ENCODE measurements at regions not wholly inside any gene's neighbourhood (a gene's known extent, or its start where the extent isn't known, plus 50 kb on each side); places are given as distances from the start of the nearest gene placed in this dataset.

DNA sequence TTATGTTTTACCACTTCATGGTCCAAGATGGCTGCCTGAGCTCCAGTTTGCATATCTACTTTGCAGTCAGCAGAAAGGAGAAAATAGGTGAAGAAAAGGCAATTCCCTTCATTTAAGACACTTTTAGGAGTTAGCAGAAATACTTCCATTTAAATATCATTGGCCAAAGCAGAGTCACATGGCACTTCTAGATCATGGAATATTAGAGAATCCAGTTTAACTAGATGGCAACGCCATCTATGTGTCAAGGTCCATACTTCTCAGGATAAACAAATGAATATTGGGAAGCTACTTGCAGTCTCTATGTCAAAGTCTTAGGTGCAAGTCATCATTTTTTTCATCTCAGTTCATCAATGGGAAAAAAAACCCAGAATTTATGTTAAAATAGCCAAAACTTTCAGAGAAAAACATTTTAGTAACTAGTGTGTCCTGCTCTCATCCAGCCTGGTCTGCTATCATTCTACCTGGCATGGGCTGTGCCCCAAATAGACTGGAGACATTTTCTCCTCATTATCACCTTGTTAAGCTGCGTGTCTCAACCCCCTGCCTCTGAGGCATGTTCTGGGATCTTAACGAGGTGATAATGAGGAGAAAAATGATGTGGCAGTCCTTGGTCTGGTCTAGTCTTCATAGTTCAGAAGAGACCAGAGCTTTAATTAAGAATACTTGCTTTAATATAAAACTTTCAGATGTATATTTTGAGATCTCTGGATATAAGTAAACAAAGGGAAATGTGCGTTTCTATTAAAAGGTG lies 227.3 kb downstream of the TBX18 start:
- Histone ChIP-seq H3K27me3 (ENCODE audit: control insufficient read depth, extremely low read depth, insufficient read depth, low read length) (no peaks in the 10 kb centered on the region), H2AFZ (ENCODE audit: control insufficient read depth, low read length) (no peak overlapping the region), H3K9ac (ENCODE audit: control insufficient read depth, extremely low read depth, insufficient read depth, low read length) (no peak overlapping the region), H3K79me2 (ENCODE audit: control insufficient read depth, insufficient read depth, low read length) (no peaks in the 10 kb centered on the region), H3K27ac (ENCODE audit: control insufficient read depth, insufficient read depth, low read length) (no peak overlapping the region), H3K4me2 (ENCODE audit: control insufficient read depth, extremely low read depth, insufficient read depth, low read depth, low read length) (no peak overlapping the region), H3K4me3 (ENCODE audit: control insufficient read depth in 2 of 3, extremely low read depth in 1 of 3, insufficient read depth in 2 of 3, low read depth in 1 of 3, low read length in 3 of 3) (no peak overlapping the region), H3K4me1 (ENCODE audit: control insufficient read depth, extremely low read depth, insufficient read depth, low read length) (no peaks in the 10 kb centered on the region), H4K20me1 (ENCODE audit: control insufficient read depth, extremely low read depth, insufficient read depth, low read length) (no peaks in the 10 kb centered on the region), H3K36me3 (ENCODE audit: control insufficient read depth in 2 of 2, extremely low read depth in 1 of 2, insufficient read depth in 2 of 2, low read length in 2 of 2) (no peaks in the 10 kb centered on the region), H3K9me1 (ENCODE audit: control insufficient read depth, extremely low read depth, insufficient read depth, low read length) (no peaks in the 10 kb centered on the region), H3K9me3 (ENCODE audit: control insufficient read depth, low read depth, low read length) (no peaks in the 10 kb centered on the region)
- DNase-seq (ENCODE audit: low read depth, low spot score) (no peak), FAIRE-seq (no peak)
- dilution Hi-C loops (cut with MboI; ENCODE audit: extremely low pct_ligation_motif_present, low sequenced_read_pairs): no loop called here
- no peak for TF ChIP-seq EZH2 (IDR thresholded peaks at IDR 0.05; ENCODE audit: low read length)
- TF ChIP-seq, protein P1, sequence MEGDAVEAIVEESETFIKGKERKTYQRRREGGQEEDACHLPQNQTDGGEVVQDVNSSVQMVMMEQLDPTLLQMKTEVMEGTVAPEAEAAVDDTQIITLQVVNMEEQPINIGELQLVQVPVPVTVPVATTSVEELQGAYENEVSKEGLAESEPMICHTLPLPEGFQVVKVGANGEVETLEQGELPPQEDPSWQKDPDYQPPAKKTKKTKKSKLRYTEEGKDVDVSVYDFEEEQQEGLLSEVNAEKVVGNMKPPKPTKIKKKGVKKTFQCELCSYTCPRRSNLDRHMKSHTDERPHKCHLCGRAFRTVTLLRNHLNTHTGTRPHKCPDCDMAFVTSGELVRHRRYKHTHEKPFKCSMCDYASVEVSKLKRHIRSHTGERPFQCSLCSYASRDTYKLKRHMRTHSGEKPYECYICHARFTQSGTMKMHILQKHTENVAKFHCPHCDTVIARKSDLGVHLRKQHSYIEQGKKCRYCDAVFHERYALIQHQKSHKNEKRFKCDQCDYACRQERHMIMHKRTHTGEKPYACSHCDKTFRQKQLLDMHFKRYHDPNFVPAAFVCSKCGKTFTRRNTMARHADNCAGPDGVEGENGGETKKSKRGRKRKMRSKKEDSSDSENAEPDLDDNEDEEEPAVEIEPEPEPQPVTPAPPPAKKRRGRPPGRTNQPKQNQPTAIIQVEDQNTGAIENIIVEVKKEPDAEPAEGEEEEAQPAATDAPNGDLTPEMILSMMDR (optimal IDR thresholded peaks at IDR 0.05 in 1 of 3, IDR thresholded peaks at IDR 0.05 in 1 of 3, conservative IDR thresholded peaks at IDR 0.05 in 1 of 3; ENCODE audit: extremely low read depth in 1 of 3, insufficient read depth in 2 of 3, low read length in 3 of 3): no peak

DNA sequence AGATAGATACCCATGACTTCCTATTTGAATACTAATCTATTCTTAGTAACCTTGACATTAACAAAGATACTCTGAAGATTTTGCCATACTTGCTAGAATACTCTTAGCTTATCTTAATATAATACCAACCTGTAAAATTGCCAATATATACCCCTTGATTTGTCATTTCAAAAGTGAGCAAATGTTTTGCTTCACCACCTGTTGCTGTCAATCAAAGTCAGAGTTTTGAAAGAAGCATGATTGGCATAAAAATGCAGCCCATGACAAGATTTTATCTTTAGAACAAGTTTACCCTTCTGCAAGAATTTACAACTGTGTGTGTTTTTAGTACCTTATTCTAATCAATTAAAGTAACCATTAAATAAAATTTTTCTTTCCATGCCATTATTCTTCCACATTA lies 236.2 kb downstream of the TBX18 start:
- no peaks in the 10 kb centered on the region for H3K9me1 ChIP-seq (ENCODE audit: control insufficient read depth, extremely low read depth, insufficient read depth, low read length)
- TF ChIP-seq, protein P1 (optimal IDR thresholded peaks at IDR 0.05 in 1 of 3, IDR thresholded peaks at IDR 0.05 in 1 of 3, conservative IDR thresholded peaks at IDR 0.05 in 1 of 3; ENCODE audit: extremely low read depth in 1 of 3, insufficient read depth in 2 of 3, low read length in 3 of 3): no peak
- TF ChIP-seq EZH2 (IDR thresholded peaks at IDR 0.05; ENCODE audit: low read length): no peak
- no peak overlapping the region for H3K4me2 ChIP-seq (ENCODE audit: control insufficient read depth, extremely low read depth, insufficient read depth, low read depth, low read length)
- no peak overlapping the region for H3K9ac ChIP-seq (ENCODE audit: control insufficient read depth, extremely low read depth, insufficient read depth, low read length)
- H3K4me1 ChIP-seq (ENCODE audit: control insufficient read depth, extremely low read depth, insufficient read depth, low read length): no peaks in the 10 kb centered on the region
- H2AFZ ChIP-seq (ENCODE audit: control insufficient read depth, low read length): no peak overlapping the region
- no peaks in the 10 kb centered on the region for H3K36me3 ChIP-seq (ENCODE audit: control insufficient read depth in 2 of 2, extremely low read depth in 1 of 2, insufficient read depth in 2 of 2, low read length in 2 of 2)
- no peaks in the 10 kb centered on the region for H4K20me1 ChIP-seq (ENCODE audit: control insufficient read depth, extremely low read depth, insufficient read depth, low read length)
- H3K27me3 ChIP-seq (ENCODE audit: control insufficient read depth, extremely low read depth, insufficient read depth, low read length): no peaks in the 10 kb centered on the region
- no peak overlapping the region for H3K27ac ChIP-seq (ENCODE audit: control insufficient read depth, insufficient read depth, low read length)
- no peaks in the 10 kb centered on the region for H3K9me3 ChIP-seq (ENCODE audit: control insufficient read depth, low read depth, low read length)
- dilution Hi-C loops (cut with MboI; ENCODE audit: extremely low pct_ligation_motif_present, low sequenced_read_pairs): no loop called here
- no peak overlapping the region for H3K4me3 ChIP-seq (ENCODE audit: control insufficient read depth in 2 of 3, extremely low read depth in 1 of 3, insufficient read depth in 2 of 3, low read depth in 1 of 3, low read length in 3 of 3)
- no peaks in the 10 kb centered on the region for H3K79me2 ChIP-seq (ENCODE audit: control insufficient read depth, insufficient read depth, low read length)
- DNase-seq (ENCODE audit: low read depth, low spot score): no peak
- no peak for FAIRE-seq

Data from keratinocyte (primary cell).